IPS DF 6.9 (cell line): ENCODE measurements at regions not wholly inside any gene's neighbourhood (a gene's known extent, or its start where the extent isn't known, plus 50 kb on each side); places are given as distances from the start of the nearest gene placed in this dataset.
A peak's percentile ranks its signal among the peaks of the same experiment; 100 is the strongest.

Experiments used
- DNase-seq: peaks from one replicate; pipeline ENCODE4 v3.0.0-alpha.2; 2013; ENCODE audit warnings: low read depth, low spot score
- H3K27ac ChIP-seq: one replicate; pipeline ENCODE4 v1.5.1; 2013; ENCODE audit warnings: low read length, control low read depth
- H3K27me3 ChIP-seq: 2 replicates; pipeline ENCODE4 v1.6.1; 2013; ENCODE audit warnings: mild to moderate bottlenecking, low read length; ENCODE audit not compliant: control insufficient read depth, insufficient read depth
- H3K36me3 ChIP-seq: 2 replicates; pipeline ENCODE4 v1.6.1; 2013; ENCODE audit warnings: low read length; ENCODE audit not compliant: control insufficient read depth, insufficient read depth
- H3K4me1 ChIP-seq: 2 replicates; pipeline ENCODE4 v1.6.1; 2013; ENCODE audit warnings: low read length; ENCODE audit not compliant: control insufficient read depth, insufficient read depth
- H3K4me3 ChIP-seq: 2 replicates; pipeline ENCODE4 v1.5.1; 2013; ENCODE audit warnings: mild to moderate bottlenecking, low read length
- H3K9me3 ChIP-seq: 2 replicates; pipeline ENCODE4 v1.6.1; 2013; ENCODE audit warnings: low read length, inconsistent platforms; ENCODE audit not compliant: control insufficient read depth, insufficient read depth
- WGBS: extraction: QIAGEN DNeasy Blood & Tissue Kit; methylation state at CpG from one replicate; pipeline ENCODE4 v1.1.7; 2013; ENCODE audit warnings: mixed read lengths, missing lambda C conversion rate; ENCODE audit not compliant: insufficient read length, insufficient coverage; 5-methylcytosine and 5-hydroxymethylcytosine counted together

- Histone ChIP-seq H3K4me3 (no peak overlapping the region), H3K9me3 (no peaks in the 10 kb centered on the region), H3K27ac (no peak overlapping the region), H3K27me3 (no peaks in the 10 kb centered on the region), H3K4me1 (no peaks in the 10 kb centered on the region), H3K36me3 (no peaks in the 10 kb centered on the region)
- no peak for DNase-seq
- no CpG with 5 or more reads among the region's 4 CpGs for WGBS
Measured at GRCh38 chr3:19093084-19093483, 55.2 kb upstream of the KCNH8 start.

GRCh38 chr3:19077388-19077787, 70.9 kb upstream of the KCNH8 start:
- no peaks in the 10 kb centered on the region for H3K9me3 ChIP-seq
- H3K27me3 ChIP-seq, result no peaks in the 10 kb centered on the region
- WGBS, result no CpG with 5 or more reads among the region's 2 CpGs
- no peak overlapping the region for H3K4me3 ChIP-seq
- no peak for DNase-seq
- no peaks in the 10 kb centered on the region for H3K36me3 ChIP-seq
- peaks cover 5% of the 10 kb centered on the region; the same call in 1 of the 2 replicates for H3K4me1 ChIP-seq
- H3K27ac ChIP-seq, result no peak overlapping the region

- Histone ChIP-seq H3K4me1 (peaks cover 5% of the 10 kb centered on the region; the same call in 1 of the 2 replicates), H3K4me3 (no peak overlapping the region), H3K9me3 (no peaks in the 10 kb centered on the region), H3K27me3 (no peaks in the 10 kb centered on the region), H3K27ac (no peak overlapping the region), H3K36me3 (no peaks in the 10 kb centered on the region)
- DNase-seq, result no peak
- no CpG with 5 or more reads among the region's 2 CpGs for WGBS
Measured at GRCh38 chr3:19075037-19075436, 73.3 kb upstream of the KCNH8 start.

- Histone ChIP-seq H3K4me1 (peaks cover 5% of the 10 kb centered on the region; the same call in 1 of the 2 replicates), H3K27me3 (no peaks in the 10 kb centered on the region), H3K9me3 (no peaks in the 10 kb centered on the region), H3K36me3 (no peaks in the 10 kb centered on the region), H3K4me3 (no peak overlapping the region), H3K27ac (no peak overlapping the region)
- no CpG with 5 or more reads among the region's 2 CpGs for WGBS
- DNase-seq, result peak; percentile 54
Measured at GRCh38 chr3:19074257-19074900, 73.9 kb upstream of the KCNH8 start.

- H3K27me3 ChIP-seq, result no peaks in the 10 kb centered on the region
- H3K36me3 ChIP-seq, result no peaks in the 10 kb centered on the region
- H3K9me3 ChIP-seq, result no peaks in the 10 kb centered on the region
- H3K4me3 ChIP-seq, result no peak overlapping the region
- peaks cover 5% of the 10 kb centered on the region; the same call in 1 of the 2 replicates for H3K4me1 ChIP-seq
- no CpG with 5 or more reads among the region's 3 CpGs for WGBS
- no peak overlapping the region for H3K27ac ChIP-seq
- DNase-seq, result no peak
Measured at GRCh38 chr3:19073341-19074105, 74.8 kb upstream of the KCNH8 start.

GRCh38 chr3:19070325-19070724, 78.0 kb upstream of the KCNH8 start:
- Histone ChIP-seq H3K36me3 (no peaks in the 10 kb centered on the region), H3K27ac (no peak overlapping the region), H3K4me3 (no peak overlapping the region), H3K4me1 (peaks cover 5% of the 10 kb centered on the region; the same call in 1 of the 2 replicates), H3K27me3 (no peaks in the 10 kb centered on the region), H3K9me3 (no peaks in the 10 kb centered on the region)
- no CpG with 5 or more reads among the region's 1 CpG for WGBS
- no peak for DNase-seq

GRCh38 chr3:19065027-19065426, 83.3 kb upstream of the KCNH8 start:
- Histone ChIP-seq H3K4me1 (no peaks in the 10 kb centered on the region), H3K27me3 (no peaks in the 10 kb centered on the region), H3K36me3 (no peaks in the 10 kb centered on the region), H3K4me3 (no peak overlapping the region), H3K9me3 (no peaks in the 10 kb centered on the region), H3K27ac (no peak overlapping the region)
- DNase-seq, result no peak
- WGBS, result no CpG with 5 or more reads among the region's 1 CpG

- WGBS, result no CpG with 5 or more reads among the region's 5 CpGs
- H3K27me3 ChIP-seq, result no peaks in the 10 kb centered on the region
- DNase-seq, result no peak
- no peak overlapping the region for H3K27ac ChIP-seq
- no peaks in the 10 kb centered on the region for H3K4me1 ChIP-seq
- no peaks in the 10 kb centered on the region for H3K36me3 ChIP-seq
- no peaks in the 10 kb centered on the region for H3K9me3 ChIP-seq
- no peak overlapping the region for H3K4me3 ChIP-seq
Measured at GRCh38 chr3:19063936-19064335, 84.4 kb upstream of the KCNH8 start.

- Histone ChIP-seq H3K36me3 (no peaks in the 10 kb centered on the region), H3K27ac (no peak overlapping the region), H3K27me3 (no peaks in the 10 kb centered on the region), H3K4me3 (no peak overlapping the region), H3K9me3 (no peaks in the 10 kb centered on the region), H3K4me1 (no peaks in the 10 kb centered on the region)
- WGBS, result no CpG with 5 or more reads among the region's 1 CpG
- no peak for DNase-seq
Measured at GRCh38 chr3:19060404-19060803, 87.9 kb upstream of the KCNH8 start.

GRCh38 chr3:19052874-19053273, 95.4 kb upstream of the KCNH8 start:
- DNase-seq, result no peak
- WGBS, result no CpG with 5 or more reads among the region's 1 CpG

More at GRCh38 chr3:19052874-19053273, 95.4 kb upstream of the KCNH8 start:
- H3K27ac ChIP-seq, result no peak overlapping the region
- H3K4me3 ChIP-seq, result no peak overlapping the region
- no peaks in the 10 kb centered on the region for H3K9me3 ChIP-seq
- no peaks in the 10 kb centered on the region for H3K36me3 ChIP-seq
- no peaks in the 10 kb centered on the region for H3K4me1 ChIP-seq
- no peaks in the 10 kb centered on the region for H3K27me3 ChIP-seq
